Tibial artery (tissue), 4 donors: ENCODE measurements at regions not wholly inside any gene's neighbourhood (a gene's known extent, or its start where the extent isn't known, plus 50 kb on each side); places are given as distances from the start of the nearest gene placed in this dataset.

Experiments
- DNase-seq, 2 donors: peaks; one replicate each; pipeline ENCODE4 v3.0.0-alpha.2; 2019
- H3K27ac ChIP-seq, 2 donors: fragments of 200-600 bp; sonication (generic) in 1 of 2; 1 replicate in 1 of 2; 2 replicates in 1 of 2; pipeline ENCODE4 v1.5.1; 2018 to 2019; ENCODE audit warnings: mild to moderate bottlenecking in 1 of 2
- H3K27me3 ChIP-seq, 2 donors: fragments of 200-600 bp; sonication (generic) in 1 of 2; one replicate each; pipeline versions ENCODE4 v1.5.1 to v1.6.0; 2016 to 2019
- H3K36me3 ChIP-seq, 3 donors: fragments of 200-600 bp; sonication (generic) in 2 of 3; one replicate each; pipeline ENCODE4 v1.5.1; 2016 to 2019; ENCODE audit warnings: mild to moderate bottlenecking in 2 of 3
- H3K4me1 ChIP-seq, 4 donors: fragments of 200-600 bp; sonication (generic) in 2 of 4; 1 replicate in 3 of 4; 2 replicates in 1 of 4; pipeline ENCODE4 v1.5.1; 2016 to 2019
- H3K4me3 ChIP-seq, 2 donors: fragments of 200-600 bp; sonication (generic) in 1 of 2; 1 replicate in 1 of 2; 2 replicates in 1 of 2; pipeline ENCODE4 v1.5.1; 2018 to 2019; ENCODE audit warnings: mild to moderate bottlenecking in 2 of 2
- H3K9me3 ChIP-seq, 3 donors: fragments of 200-600 bp; sonication (generic) in 1 of 3; one replicate each; pipeline ENCODE4 v1.5.1; 2016 to 2019
- intact Hi-C: fragments of 100-400 bp; cut with DNase I; formaldehyde crosslinking; loops from one replicate; pipeline ENCODE4 v1.15.0; 2023; ENCODE audit warnings: low total_unique reads
- TF ChIP-seq, protein P1 (sequence below), 2 experiments: fragments of 200-600 bp in 1 of 2; fragments of 450-650 bp in 1 of 2; IDR thresholded peaks; one replicate each; pipeline ENCODE4 v1.5.1; 2017 to 2019; ENCODE audit warnings: antibody characterized with exemption in 2 of 2, mild to moderate bottlenecking in 1 of 2, moderate library complexity in 1 of 2

DNA sequence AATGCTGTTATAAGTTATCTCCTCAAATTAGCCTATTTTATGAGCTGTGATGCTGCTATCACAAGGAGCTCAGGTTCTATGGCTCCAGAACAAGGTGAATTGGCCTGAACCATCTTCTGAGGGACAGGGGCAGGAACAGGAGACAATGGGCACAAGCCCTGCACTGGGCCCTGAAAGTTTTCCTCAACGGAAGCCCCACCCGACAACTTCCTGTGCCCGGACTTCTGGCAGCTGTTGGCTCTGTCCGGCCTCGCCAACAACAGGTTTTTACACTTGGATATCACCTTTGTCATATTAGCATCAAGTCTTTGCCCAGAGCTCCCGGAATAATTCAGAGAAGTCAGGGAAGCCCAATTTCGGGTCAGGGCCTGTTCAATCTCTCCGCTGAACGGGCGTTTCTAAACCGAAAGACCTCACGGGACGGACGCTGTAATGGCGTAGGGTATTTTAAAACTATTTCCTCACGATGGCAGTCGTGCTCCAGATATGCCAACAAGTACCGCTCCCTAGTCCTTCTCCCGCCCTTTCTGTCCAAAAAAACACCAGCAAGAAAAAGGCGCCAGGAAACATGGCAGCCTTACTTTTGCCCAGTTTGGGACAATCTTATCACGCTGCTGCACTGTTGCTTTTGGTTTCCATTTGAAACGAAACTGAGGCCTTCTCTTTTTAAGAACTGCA lies 201.0 kb upstream of the STK26 start:
- DNase-seq: no peak
- intact Hi-C loops: loop anchor here (5.0 kb wide), 1 partner anchor 1855 kb away; no protein-coding TSS in a partner anchor
- TF ChIP-seq, protein P1, sequence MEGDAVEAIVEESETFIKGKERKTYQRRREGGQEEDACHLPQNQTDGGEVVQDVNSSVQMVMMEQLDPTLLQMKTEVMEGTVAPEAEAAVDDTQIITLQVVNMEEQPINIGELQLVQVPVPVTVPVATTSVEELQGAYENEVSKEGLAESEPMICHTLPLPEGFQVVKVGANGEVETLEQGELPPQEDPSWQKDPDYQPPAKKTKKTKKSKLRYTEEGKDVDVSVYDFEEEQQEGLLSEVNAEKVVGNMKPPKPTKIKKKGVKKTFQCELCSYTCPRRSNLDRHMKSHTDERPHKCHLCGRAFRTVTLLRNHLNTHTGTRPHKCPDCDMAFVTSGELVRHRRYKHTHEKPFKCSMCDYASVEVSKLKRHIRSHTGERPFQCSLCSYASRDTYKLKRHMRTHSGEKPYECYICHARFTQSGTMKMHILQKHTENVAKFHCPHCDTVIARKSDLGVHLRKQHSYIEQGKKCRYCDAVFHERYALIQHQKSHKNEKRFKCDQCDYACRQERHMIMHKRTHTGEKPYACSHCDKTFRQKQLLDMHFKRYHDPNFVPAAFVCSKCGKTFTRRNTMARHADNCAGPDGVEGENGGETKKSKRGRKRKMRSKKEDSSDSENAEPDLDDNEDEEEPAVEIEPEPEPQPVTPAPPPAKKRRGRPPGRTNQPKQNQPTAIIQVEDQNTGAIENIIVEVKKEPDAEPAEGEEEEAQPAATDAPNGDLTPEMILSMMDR (IDR thresholded peaks at IDR 0.05): no peak
- Histone ChIP-seq H3K36me3 (no peaks in the 10 kb centered on the region), H3K4me3 (no peak overlapping the region), H3K27ac (no peak overlapping the region), H3K27me3 (no peaks in the 10 kb centered on the region), H3K4me1 (no peaks in the 10 kb centered on the region), H3K9me3 (no peaks in the 10 kb centered on the region)

DNA sequence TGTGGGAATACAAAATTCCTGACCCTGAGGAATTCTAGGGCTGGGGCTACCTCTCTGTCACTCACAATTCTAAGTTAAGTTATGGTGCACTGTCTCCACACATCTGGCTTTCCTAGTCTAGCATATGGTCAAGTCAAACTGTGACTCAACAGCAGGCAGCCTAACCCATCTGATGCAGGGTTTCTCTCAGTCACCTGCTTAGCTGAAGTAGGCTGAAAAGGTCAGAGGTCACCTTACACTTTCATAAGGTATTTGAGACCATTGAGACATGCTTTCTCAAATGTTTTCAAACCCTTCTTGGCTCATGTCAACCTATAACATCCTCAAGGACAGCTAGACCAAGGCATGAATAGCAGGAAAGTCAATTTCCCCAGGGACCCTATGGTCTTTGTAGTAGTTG lies 196.5 kb upstream of the STK26 start:
- no peak overlapping the region for H3K4me3 ChIP-seq
- TF ChIP-seq, protein P1 (IDR thresholded peaks at IDR 0.05): no peak
- intact Hi-C loops: no loop called here
- no peaks in the 10 kb centered on the region for H3K9me3 ChIP-seq
- no peaks in the 10 kb centered on the region for H3K27me3 ChIP-seq
- no peaks in the 10 kb centered on the region for H3K36me3 ChIP-seq
- H3K4me1 ChIP-seq: no peaks in the 10 kb centered on the region
- no peak for DNase-seq
- H3K27ac ChIP-seq: no peak overlapping the region

DNA sequence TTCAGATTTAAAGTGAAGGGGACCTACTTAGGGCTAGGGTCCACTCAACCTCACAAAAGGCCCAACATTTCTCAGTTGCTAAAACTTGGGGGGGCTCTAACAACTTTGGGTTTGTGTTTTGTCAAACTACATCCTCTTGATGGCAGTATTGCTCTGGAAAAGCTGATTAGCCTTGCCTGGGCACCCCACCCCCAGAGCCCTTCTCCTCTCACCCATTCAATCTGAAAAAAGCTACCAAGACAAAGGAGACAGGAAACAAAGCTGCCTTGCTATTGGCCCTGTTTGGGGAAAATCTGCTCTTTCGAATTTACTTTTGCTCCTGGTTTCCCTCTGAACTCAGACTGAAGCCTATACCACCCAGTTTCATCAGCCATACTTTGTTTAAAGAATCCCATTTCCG lies 195.2 kb upstream of the STK26 start:
- Histone ChIP-seq H3K27me3 (no peaks in the 10 kb centered on the region), H3K4me3 (no peak overlapping the region), H3K27ac (no peak overlapping the region), H3K36me3 (no peaks in the 10 kb centered on the region), H3K4me1 (no peaks in the 10 kb centered on the region), H3K9me3 (no peaks in the 10 kb centered on the region)
- TF ChIP-seq, protein P1 (IDR thresholded peaks at IDR 0.05): no peak
- no peak for DNase-seq
- intact Hi-C loops: no loop called here

DNA sequence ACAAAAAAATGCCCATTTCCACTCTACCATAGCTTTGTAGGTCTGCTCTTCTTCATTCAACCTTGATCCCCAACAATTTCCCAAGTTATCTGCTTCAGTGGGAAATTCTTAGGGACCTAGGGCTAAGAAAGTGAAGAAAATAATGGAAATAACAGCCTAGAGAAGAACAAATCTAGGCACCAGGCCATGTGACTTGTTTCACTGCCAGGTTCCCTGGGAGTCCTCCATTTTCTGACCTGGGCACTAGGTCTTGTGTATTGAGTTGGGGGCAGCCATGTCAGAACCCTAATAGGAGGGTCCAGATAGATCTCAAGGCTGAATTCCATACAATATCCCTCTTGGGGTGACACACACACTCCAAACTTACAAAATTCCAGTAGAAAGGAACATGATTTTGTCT lies 194.6 kb upstream of the STK26 start:
- intact Hi-C loops: no loop called here
- no peak overlapping the region for H3K27ac ChIP-seq

DNA sequence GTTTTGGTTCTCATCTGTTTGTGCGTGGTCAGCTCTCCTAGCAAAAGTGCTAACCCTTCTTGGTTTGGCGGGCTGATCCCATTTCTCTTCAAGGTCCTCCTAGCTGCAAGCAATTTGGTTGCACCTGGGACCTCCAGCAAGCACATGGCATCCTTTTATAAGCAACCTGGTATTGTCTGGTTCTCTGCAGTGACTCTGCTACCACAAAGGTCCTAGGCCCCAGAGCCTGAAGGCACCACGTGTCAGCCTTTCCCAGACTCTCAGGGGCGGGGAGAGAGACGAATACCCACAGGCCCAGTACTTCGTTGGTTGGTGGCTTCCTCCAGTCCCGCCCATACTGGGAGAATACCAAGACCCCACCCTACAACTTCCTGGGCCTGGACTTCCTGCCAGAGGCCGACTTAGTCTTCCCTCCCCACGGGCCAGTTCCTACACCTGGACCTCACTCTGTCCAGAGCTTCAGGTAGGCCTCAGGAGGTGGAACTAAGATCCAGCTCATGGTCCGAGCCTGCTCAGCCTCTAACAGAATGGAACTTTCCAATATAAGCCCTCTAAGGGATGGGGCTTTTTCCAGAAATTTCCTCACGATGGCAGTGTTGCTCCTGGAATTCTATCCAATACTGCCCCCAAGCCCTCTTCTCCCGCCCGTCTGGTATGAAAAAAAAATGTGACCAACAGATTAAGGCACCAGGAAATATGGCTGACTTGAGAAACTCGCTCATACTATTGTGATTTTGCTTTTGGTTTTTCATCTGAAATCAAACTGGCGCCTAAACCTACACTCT lies 192.5 kb upstream of the STK26 start:
- Histone ChIP-seq H3K27me3 (no peaks in the 10 kb centered on the region), H3K9me3 (no peaks in the 10 kb centered on the region), H3K4me1 (no peaks in the 10 kb centered on the region), H3K27ac (no peak overlapping the region), H3K4me3 (peak overlapping the region in 1 of 2 donors; percentile 18), H3K36me3 (no peaks in the 10 kb centered on the region)
- DNase-seq: peak; percentile 46 to 63
- intact Hi-C loops: no loop called here
- TF ChIP-seq, protein P1 (IDR thresholded peaks at IDR 0.05): peak; percentile 12 to 35

More for the DNA sequence above, 194.6 kb upstream of the STK26 start:
- TF ChIP-seq, protein P1 (IDR thresholded peaks at IDR 0.05): no peak
- Histone ChIP-seq H3K4me3 (no peak overlapping the region), H3K27me3 (no peaks in the 10 kb centered on the region), H3K9me3 (no peaks in the 10 kb centered on the region), H3K36me3 (no peaks in the 10 kb centered on the region), H3K4me1 (no peaks in the 10 kb centered on the region)
- no peak for DNase-seq
